ENCODE measurements at regions not wholly inside any gene's neighbourhood (a gene's known extent, or its start where the extent isn't known, plus 50 kb on each side); places are given as distances from the start of the nearest gene placed in this dataset.

DNA sequence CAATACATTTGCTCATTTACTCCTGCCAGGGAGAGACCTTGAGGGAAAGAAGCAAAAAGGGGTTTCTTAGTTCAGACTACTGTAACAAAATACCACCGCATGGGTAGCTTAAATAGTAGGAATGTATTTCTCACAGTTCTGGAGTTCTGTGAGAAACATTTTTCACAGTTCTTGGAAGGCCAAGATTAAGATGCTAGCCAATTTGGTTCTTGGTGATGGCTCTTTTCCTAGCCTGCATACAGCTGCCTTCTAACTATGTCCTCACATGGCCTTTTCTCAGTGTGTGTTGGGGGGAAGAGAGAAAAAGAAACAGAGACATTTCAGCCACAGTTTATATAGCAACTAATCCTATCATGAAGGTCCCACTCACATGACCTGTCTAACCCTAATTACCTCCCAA, 1644.7 kb upstream of the C9orf72 start:
- TF ChIP-seq, protein P1, sequence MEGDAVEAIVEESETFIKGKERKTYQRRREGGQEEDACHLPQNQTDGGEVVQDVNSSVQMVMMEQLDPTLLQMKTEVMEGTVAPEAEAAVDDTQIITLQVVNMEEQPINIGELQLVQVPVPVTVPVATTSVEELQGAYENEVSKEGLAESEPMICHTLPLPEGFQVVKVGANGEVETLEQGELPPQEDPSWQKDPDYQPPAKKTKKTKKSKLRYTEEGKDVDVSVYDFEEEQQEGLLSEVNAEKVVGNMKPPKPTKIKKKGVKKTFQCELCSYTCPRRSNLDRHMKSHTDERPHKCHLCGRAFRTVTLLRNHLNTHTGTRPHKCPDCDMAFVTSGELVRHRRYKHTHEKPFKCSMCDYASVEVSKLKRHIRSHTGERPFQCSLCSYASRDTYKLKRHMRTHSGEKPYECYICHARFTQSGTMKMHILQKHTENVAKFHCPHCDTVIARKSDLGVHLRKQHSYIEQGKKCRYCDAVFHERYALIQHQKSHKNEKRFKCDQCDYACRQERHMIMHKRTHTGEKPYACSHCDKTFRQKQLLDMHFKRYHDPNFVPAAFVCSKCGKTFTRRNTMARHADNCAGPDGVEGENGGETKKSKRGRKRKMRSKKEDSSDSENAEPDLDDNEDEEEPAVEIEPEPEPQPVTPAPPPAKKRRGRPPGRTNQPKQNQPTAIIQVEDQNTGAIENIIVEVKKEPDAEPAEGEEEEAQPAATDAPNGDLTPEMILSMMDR (IDR thresholded peaks at IDR 0.05): no peak
- TF ChIP-seq POLR2A (IDR thresholded peaks at IDR 0.05): no peak

All from ovary (tissue), 3 donors.